ENCODE measurements at regions not wholly inside any gene's neighbourhood (a gene's known extent, or its start where the extent isn't known, plus 50 kb on each side); places are given as distances from the start of the nearest gene placed in this dataset.
A peak's percentile ranks its signal among the peaks of the same experiment; 100 is the strongest.

GRCh38 chr2:190126798-190127197, 64.3 kb upstream of the MSTN start:
- Histone ChIP-seq H3K27me3 (replicated peaks; ENCODE audit: control insufficient read depth, insufficient read depth, low read length) (no peaks in the 10 kb centered on the region), H3K9me3 (ENCODE audit: control insufficient read depth, low read length) (no peaks in the 10 kb centered on the region), H3K4me1 (ENCODE audit: control insufficient read depth, insufficient read depth, low read length) (peaks cover 12% of the 10 kb centered on the region), H3K36me3 (ENCODE audit: control insufficient read depth, insufficient read depth, low read length, severe bottlenecking) (no peaks in the 10 kb centered on the region), H3K9ac (ENCODE audit: low read length) (no peak overlapping the region), H3K4me3 (ENCODE audit: low read length) (no peak overlapping the region)
- peak; percentile 58 for DNase-seq (ENCODE audit: low read depth)

GRCh38 chr2:190123956-190124355, 61.4 kb upstream of the MSTN start:
- H3K9ac ChIP-seq (ENCODE audit: low read length) = no peak overlapping the region
- DNase-seq (ENCODE audit: low read depth) = peak; percentile 47
- H3K4me3 ChIP-seq (ENCODE audit: low read length) = no peak overlapping the region
- H3K27me3 ChIP-seq (replicated peaks; ENCODE audit: control insufficient read depth, insufficient read depth, low read length) = no peaks in the 10 kb centered on the region
- H3K36me3 ChIP-seq (ENCODE audit: control insufficient read depth, insufficient read depth, low read length, severe bottlenecking) = no peaks in the 10 kb centered on the region
- H3K9me3 ChIP-seq (ENCODE audit: control insufficient read depth, low read length) = no peaks in the 10 kb centered on the region
- peaks cover 12% of the 10 kb centered on the region for H3K4me1 ChIP-seq (ENCODE audit: control insufficient read depth, insufficient read depth, low read length)

GRCh38 chr2:190121971-190122370, 59.4 kb upstream of the MSTN start:
- H3K4me1 ChIP-seq (ENCODE audit: control insufficient read depth, insufficient read depth, low read length) = peaks cover 8% of the 10 kb centered on the region
- no peaks in the 10 kb centered on the region for H3K27me3 ChIP-seq (replicated peaks; ENCODE audit: control insufficient read depth, insufficient read depth, low read length)
- H3K4me3 ChIP-seq (ENCODE audit: low read length) = no peak overlapping the region
- H3K36me3 ChIP-seq (ENCODE audit: control insufficient read depth, insufficient read depth, low read length, severe bottlenecking) = no peaks in the 10 kb centered on the region
- no peak overlapping the region for H3K9ac ChIP-seq (ENCODE audit: low read length)
- peak; percentile 52 for DNase-seq (ENCODE audit: low read depth)
- H3K9me3 ChIP-seq (ENCODE audit: control insufficient read depth, low read length) = no peaks in the 10 kb centered on the region

GRCh38 chr2:190121305-190121704, 58.8 kb upstream of the MSTN start:
- H3K9me3 ChIP-seq (ENCODE audit: control insufficient read depth, low read length) = no peaks in the 10 kb centered on the region
- no peaks in the 10 kb centered on the region for H3K36me3 ChIP-seq (ENCODE audit: control insufficient read depth, insufficient read depth, low read length, severe bottlenecking)
- peaks cover 1% of the 10 kb centered on the region for H3K4me1 ChIP-seq (ENCODE audit: control insufficient read depth, insufficient read depth, low read length)
- no peak for DNase-seq (ENCODE audit: low read depth)
- H3K27me3 ChIP-seq (replicated peaks; ENCODE audit: control insufficient read depth, insufficient read depth, low read length) = no peaks in the 10 kb centered on the region
- no peak overlapping the region for H3K4me3 ChIP-seq (ENCODE audit: low read length)
- no peak overlapping the region for H3K9ac ChIP-seq (ENCODE audit: low read length)

- no peaks in the 10 kb centered on the region for H3K27me3 ChIP-seq (replicated peaks; ENCODE audit: control insufficient read depth, insufficient read depth, low read length)
- no peaks in the 10 kb centered on the region for H3K9me3 ChIP-seq (ENCODE audit: control insufficient read depth, low read length)
- no peak overlapping the region for H3K9ac ChIP-seq (ENCODE audit: low read length)
- H3K4me3 ChIP-seq (ENCODE audit: low read length) = no peak overlapping the region
- no peaks in the 10 kb centered on the region for H3K36me3 ChIP-seq (ENCODE audit: control insufficient read depth, insufficient read depth, low read length, severe bottlenecking)
- no peaks in the 10 kb centered on the region for H3K4me1 ChIP-seq (ENCODE audit: control insufficient read depth, insufficient read depth, low read length)
- no peak for DNase-seq (ENCODE audit: low read depth)
These were observed 57.5 kb upstream of the MSTN start for GRCh38 chr2:190119923-190120590.

- H3K9ac ChIP-seq (ENCODE audit: low read length) = no peak overlapping the region
- no peaks in the 10 kb centered on the region for H3K27me3 ChIP-seq (replicated peaks; ENCODE audit: control insufficient read depth, insufficient read depth, low read length)
- H3K4me3 ChIP-seq (ENCODE audit: low read length) = peak overlapping the region; percentile 65
- H3K36me3 ChIP-seq (ENCODE audit: control insufficient read depth, insufficient read depth, low read length, severe bottlenecking) = no peaks in the 10 kb centered on the region
- H3K4me1 ChIP-seq (ENCODE audit: control insufficient read depth, insufficient read depth, low read length) = no peaks in the 10 kb centered on the region
- DNase-seq (ENCODE audit: low read depth) = no peak
- no peaks in the 10 kb centered on the region for H3K9me3 ChIP-seq (ENCODE audit: control insufficient read depth, low read length)
These were observed 56.7 kb upstream of the MSTN start for GRCh38 chr2:190119257-190119656.

- no peak overlapping the region for H3K4me3 ChIP-seq (ENCODE audit: low read length)
- H3K9ac ChIP-seq (ENCODE audit: low read length) = no peak overlapping the region
- no peaks in the 10 kb centered on the region for H3K36me3 ChIP-seq (ENCODE audit: control insufficient read depth, insufficient read depth, low read length, severe bottlenecking)
- peak; percentile 24 for DNase-seq (ENCODE audit: low read depth)
- H3K4me1 ChIP-seq (ENCODE audit: control insufficient read depth, insufficient read depth, low read length) = no peaks in the 10 kb centered on the region
- no peaks in the 10 kb centered on the region for H3K9me3 ChIP-seq (ENCODE audit: control insufficient read depth, low read length)
- H3K27me3 ChIP-seq (replicated peaks; ENCODE audit: control insufficient read depth, insufficient read depth, low read length) = no peaks in the 10 kb centered on the region
These were observed 54.8 kb upstream of the MSTN start for GRCh38 chr2:190117305-190117704.

GRCh38 chr2:190113000-190113399, 50.5 kb upstream of the MSTN start:
- H3K9me3 ChIP-seq (ENCODE audit: control insufficient read depth, low read length) = no peaks in the 10 kb centered on the region
- DNase-seq (ENCODE audit: low read depth) = no peak
- H3K36me3 ChIP-seq (ENCODE audit: control insufficient read depth, insufficient read depth, low read length, severe bottlenecking) = no peaks in the 10 kb centered on the region
- H3K4me1 ChIP-seq (ENCODE audit: control insufficient read depth, insufficient read depth, low read length) = peaks cover 6% of the 10 kb centered on the region
- no peaks in the 10 kb centered on the region for H3K27me3 ChIP-seq (replicated peaks; ENCODE audit: control insufficient read depth, insufficient read depth, low read length)
- no peak overlapping the region for H3K9ac ChIP-seq (ENCODE audit: low read length)
- H3K4me3 ChIP-seq (ENCODE audit: low read length) = no peak overlapping the region
